Nephron (organoid): ENCODE measurements at regions not wholly inside any gene's neighbourhood (a gene's known extent, or its start where the extent isn't known, plus 50 kb on each side); places are given as distances from the start of the nearest gene placed in this dataset.
A peak's percentile ranks its signal among the peaks of the same experiment; 100 is the strongest.

ENCODE experiments used
- H3K27ac Mint-ChIP-seq, 3 experiments: 2 replicates each; pipeline ENCODE4 v1.8.0; 2020; ENCODE audit warnings: mixed read lengths in 3 of 3, mild to moderate bottlenecking in 2 of 3, moderate library complexity in 1 of 3
- H3K27me3 Mint-ChIP-seq: 2 replicates; pipeline ENCODE4 v1.8.0; 2021; ENCODE audit warnings: low read depth, mild to moderate bottlenecking, moderate library complexity, mixed read lengths
- H3K36me3 Mint-ChIP-seq: 2 replicates; pipeline ENCODE4 v1.8.0; 2020; ENCODE audit warnings: low read depth, mixed read lengths
- H3K4me1 Mint-ChIP-seq: 2 replicates; pipeline ENCODE4 v1.8.0; 2020; ENCODE audit warnings: mixed read lengths
- H3K4me3 Mint-ChIP-seq, 3 experiments: 2 replicates each; pipeline ENCODE4 v1.8.0; 2020; ENCODE audit warnings: mild to moderate bottlenecking in 3 of 3, mixed read lengths in 3 of 3, moderate library complexity in 2 of 3
- H3K9me3 Mint-ChIP-seq: 2 replicates; pipeline ENCODE4 v1.8.0; 2020; ENCODE audit warnings: mixed read lengths
- CTCF ChIP-seq, 3 experiments: fragments of 200-600 bp; sonication (generic); IDR thresholded peaks; one replicate each; pipeline ENCODE4 v1.5.0; 2021; ENCODE audit warnings: antibody characterized with exemption in 3 of 3; ENCODE audit not compliant: unreplicated experiment in 3 of 3

GRCh38 chr9:7340451-7340850, 459.1 kb downstream of the DMAC1 start:
- H3K4me1 Mint-ChIP-seq: peaks cover 36% of the 10 kb centered on the region
- H3K27ac Mint-ChIP-seq: no peak overlapping the region
- TF ChIP-seq CTCF (IDR thresholded peaks at IDR 0.05; ENCODE audit: unreplicated experiment in 3 of 3): no peak
- H3K9me3 Mint-ChIP-seq: peaks cover 3% of the 10 kb centered on the region
- peaks cover 7% of the 10 kb centered on the region for H3K27me3 Mint-ChIP-seq
- no peaks in the 10 kb centered on the region for H3K36me3 Mint-ChIP-seq
- no peak overlapping the region for H3K4me3 Mint-ChIP-seq

GRCh38 chr9:7338586-7339281, 460.8 kb downstream of the DMAC1 start:
- H3K9me3 Mint-ChIP-seq: no peaks in the 10 kb centered on the region
- peak overlapping the region in 1 of 3 experiments; percentile 9 for H3K27ac Mint-ChIP-seq
- H3K4me3 Mint-ChIP-seq: no peak overlapping the region
- no peak for TF ChIP-seq CTCF (IDR thresholded peaks at IDR 0.05; ENCODE audit: unreplicated experiment in 3 of 3)
- H3K4me1 Mint-ChIP-seq: peaks cover 42% of the 10 kb centered on the region
- H3K27me3 Mint-ChIP-seq: no peaks in the 10 kb centered on the region
- no peaks in the 10 kb centered on the region for H3K36me3 Mint-ChIP-seq

GRCh38 chr9:7336356-7337065, 463.1 kb downstream of the DMAC1 start:
- H3K36me3 Mint-ChIP-seq: no peaks in the 10 kb centered on the region
- H3K27me3 Mint-ChIP-seq: no peaks in the 10 kb centered on the region
- no peaks in the 10 kb centered on the region for H3K9me3 Mint-ChIP-seq
- no peak for TF ChIP-seq CTCF (IDR thresholded peaks at IDR 0.05; ENCODE audit: unreplicated experiment in 3 of 3)
- H3K4me1 Mint-ChIP-seq: peaks cover 26% of the 10 kb centered on the region
- H3K27ac Mint-ChIP-seq: peak overlapping the region in 1 of 3 experiments; percentile 45
- H3K4me3 Mint-ChIP-seq: no peak overlapping the region

- H3K27me3 Mint-ChIP-seq: peaks cover 1% of the 10 kb centered on the region
- peaks cover 26% of the 10 kb centered on the region for H3K4me1 Mint-ChIP-seq
- H3K4me3 Mint-ChIP-seq: no peak overlapping the region
- H3K9me3 Mint-ChIP-seq: peaks cover under 1% of the 10 kb centered on the region
- peak overlapping the region; percentile 70 to 89 (median 80) for H3K27ac Mint-ChIP-seq
- no peak for TF ChIP-seq CTCF (IDR thresholded peaks at IDR 0.05; ENCODE audit: unreplicated experiment in 3 of 3)
- no peaks in the 10 kb centered on the region for H3K36me3 Mint-ChIP-seq
These were observed 465.9 kb downstream of the DMAC1 start for GRCh38 chr9:7333719-7334118.

- Mint-ChIP-seq H3K4me1 (peaks cover 22% of the 10 kb centered on the region), H3K27ac (no peak overlapping the region), H3K27me3 (peaks cover 4% of the 10 kb centered on the region), H3K9me3 (peaks cover 6% of the 10 kb centered on the region), H3K36me3 (no peaks in the 10 kb centered on the region), H3K4me3 (no peak overlapping the region)
- TF ChIP-seq CTCF (IDR thresholded peaks at IDR 0.05; ENCODE audit: unreplicated experiment in 3 of 3): no peak
These were observed 466.8 kb downstream of the DMAC1 start for GRCh38 chr9:7332780-7333179.
